GM19025 (cell line): ENCODE measurements at regions not wholly inside any gene's neighbourhood (a gene's known extent, or its start where the extent isn't known, plus 50 kb on each side); places are given as distances from the start of the nearest gene placed in this dataset.

Experiments used
- ATAC-seq: cut with Tn5 transposase; IDR thresholded peaks from one replicate; pipeline ENCODE4 v1.9.1; 2021; ENCODE audit warnings: mild to moderate bottlenecking, low read depth, moderate library complexity; ENCODE audit not compliant: unreplicated experiment

DNA sequence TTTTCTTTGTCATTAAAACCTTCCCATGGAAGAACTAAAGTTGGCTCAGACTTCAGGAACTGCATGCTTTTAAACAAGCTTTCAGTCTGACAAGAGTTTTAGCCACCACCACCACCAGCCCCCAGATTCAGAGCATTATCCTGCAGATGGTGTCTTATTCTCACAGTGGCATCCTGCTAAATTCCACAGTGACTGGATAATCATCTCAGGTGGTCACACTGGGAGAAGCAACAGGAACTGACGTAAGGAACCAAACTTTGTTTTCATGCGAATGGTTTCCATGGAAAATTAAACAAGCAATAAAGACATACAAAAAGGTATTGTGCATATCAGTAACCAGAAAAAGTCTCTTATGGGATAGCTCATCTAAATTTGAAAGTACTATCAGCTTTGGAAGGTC lies 370.7 kb downstream of the FBXW7 start:
- no peak for ATAC-seq

DNA sequence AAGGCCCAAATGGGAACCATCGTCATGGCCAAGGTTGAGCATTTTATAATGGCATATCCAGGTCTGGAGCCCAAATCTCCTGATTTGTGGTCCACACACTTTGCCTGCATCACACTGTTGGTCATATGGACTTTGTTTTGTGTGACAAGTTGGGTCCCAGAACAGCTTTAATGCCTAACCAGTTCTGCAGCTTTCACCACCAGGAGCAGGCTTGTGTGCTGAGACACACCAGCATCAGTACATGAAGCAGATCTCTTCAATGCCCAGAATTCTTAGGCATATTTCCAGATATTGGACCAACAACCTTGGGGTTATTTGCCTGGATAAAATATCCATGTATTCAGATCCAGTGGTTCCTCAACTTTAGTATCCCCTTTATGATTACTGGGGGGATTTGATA lies 371.3 kb downstream of the FBXW7 start:
- no peak for ATAC-seq

- ATAC-seq, result no peak
These were observed 373.6 kb downstream of the FBXW7 start for GRCh38 chr4:152162331-152162697.

DNA sequence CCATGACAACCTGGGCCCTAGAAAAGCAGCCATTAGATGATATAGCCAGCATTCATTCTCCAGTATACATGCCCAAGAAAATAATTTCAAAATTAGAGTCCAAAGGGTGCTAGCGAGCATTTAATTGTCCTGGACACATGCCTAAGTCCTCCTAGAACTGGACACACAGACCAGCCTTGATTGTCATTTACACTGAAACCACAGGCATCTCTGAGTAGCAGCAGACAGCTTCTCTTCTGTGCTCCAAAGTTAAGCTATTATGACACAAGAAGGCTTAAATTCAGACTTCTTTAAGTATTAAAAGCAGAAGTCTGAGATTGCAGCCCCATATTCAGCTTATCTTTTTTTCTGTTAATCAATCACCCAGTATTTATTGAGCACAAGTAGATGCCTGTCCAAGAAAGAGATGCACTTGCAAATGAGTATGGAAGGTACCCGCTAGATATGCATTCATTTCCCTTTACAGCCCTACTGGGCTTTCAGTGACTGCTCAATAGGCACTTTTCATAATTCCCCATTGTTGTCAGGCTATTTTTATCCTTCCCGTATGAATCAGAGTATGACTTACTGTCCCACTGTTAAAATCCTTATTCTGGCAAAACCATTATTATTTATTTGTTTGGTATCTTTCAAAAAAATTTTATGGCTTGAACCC lies 374.1 kb downstream of the FBXW7 start:
- peak; percentile 52 for ATAC-seq

DNA sequence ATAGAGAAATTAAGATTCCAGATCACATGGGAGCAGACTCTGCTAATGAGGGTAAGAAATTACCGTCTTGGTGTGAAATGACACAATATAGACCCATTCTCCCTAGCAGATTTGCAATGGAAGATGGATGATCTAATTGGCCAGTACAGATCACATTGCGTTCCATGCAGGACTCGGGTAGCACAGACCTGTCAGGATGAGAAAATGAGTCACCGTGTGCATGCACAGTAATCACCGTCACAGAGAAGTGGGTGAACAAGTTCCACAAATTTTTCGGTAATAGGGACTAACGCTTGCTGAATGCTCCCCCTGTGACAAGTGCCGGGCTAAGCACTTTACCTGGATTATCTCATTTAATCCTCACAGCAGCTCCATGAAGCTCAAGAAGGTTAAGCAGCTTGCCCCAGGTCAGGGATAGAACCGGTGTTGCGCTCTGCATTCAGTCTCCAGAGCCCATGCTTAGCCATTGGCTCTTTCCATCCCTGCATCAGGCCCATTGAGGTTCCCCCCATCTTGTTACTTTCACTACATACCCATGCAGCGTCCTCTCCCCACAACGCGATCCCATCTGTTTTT lies 375.6 kb downstream of the FBXW7 start:
- ATAC-seq, result no peak

GRCh38 chr4:152159773-152160172 lies 376.1 kb downstream of the FBXW7 start:
- no peak for ATAC-seq

GRCh38 chr4:152158225-152158624 lies 377.7 kb downstream of the FBXW7 start:
- ATAC-seq, result no peak

DNA sequence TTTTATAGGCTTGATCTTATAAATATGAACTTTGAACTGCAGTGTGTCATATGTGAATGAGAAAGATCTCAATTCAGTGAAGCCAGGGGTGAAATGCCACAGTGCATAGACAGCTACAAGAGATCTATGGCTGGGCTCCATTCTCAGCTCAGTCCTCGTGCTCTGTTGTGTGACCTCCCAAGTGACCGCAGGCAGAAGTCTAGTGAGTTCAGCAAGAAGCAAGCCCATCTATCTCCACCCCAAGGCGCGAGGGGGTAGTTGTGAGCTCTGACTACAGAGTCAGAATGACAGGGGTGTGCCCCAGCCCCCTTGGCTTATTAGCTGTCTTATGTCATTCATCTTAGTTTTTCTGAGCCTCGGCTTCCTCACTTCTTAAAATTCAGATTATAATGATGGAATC lies 378.3 kb downstream of the FBXW7 start:
- ATAC-seq, result no peak

- ATAC-seq, result no peak
These were observed 379.4 kb downstream of the FBXW7 start for GRCh38 chr4:152156442-152156841.

- ATAC-seq, result no peak
These were observed 380.8 kb downstream of the FBXW7 start for GRCh38 chr4:152155070-152155469.

- ATAC-seq, result no peak
These were observed 381.5 kb downstream of the FBXW7 start for GRCh38 chr4:152154433-152154832.

GRCh38 chr4:152153476-152154270 lies 382.2 kb downstream of the FBXW7 start:
- no peak for ATAC-seq

DNA sequence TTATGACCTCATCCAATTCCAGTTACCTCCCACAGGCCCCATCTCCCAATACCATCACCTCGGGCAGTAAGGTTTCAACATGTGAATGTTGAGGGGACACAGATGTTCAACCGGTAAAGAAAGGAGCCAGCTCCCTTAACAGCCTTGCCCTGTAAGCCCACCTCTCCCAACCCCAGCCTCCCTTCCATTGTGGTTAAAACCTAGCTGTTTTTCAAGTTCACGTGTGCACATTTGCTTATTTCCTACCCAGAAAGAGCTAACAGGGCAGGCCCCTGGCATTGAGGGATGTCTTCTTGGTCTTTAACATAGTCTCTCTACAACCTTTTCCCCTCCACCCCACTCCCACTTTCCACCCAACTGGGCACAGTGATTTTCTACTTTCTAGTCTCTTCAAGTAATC lies 385.7 kb downstream of the FBXW7 start:
- no peak for ATAC-seq

GRCh38 chr4:152149745-152150144 lies 386.1 kb downstream of the FBXW7 start:
- no peak for ATAC-seq

DNA sequence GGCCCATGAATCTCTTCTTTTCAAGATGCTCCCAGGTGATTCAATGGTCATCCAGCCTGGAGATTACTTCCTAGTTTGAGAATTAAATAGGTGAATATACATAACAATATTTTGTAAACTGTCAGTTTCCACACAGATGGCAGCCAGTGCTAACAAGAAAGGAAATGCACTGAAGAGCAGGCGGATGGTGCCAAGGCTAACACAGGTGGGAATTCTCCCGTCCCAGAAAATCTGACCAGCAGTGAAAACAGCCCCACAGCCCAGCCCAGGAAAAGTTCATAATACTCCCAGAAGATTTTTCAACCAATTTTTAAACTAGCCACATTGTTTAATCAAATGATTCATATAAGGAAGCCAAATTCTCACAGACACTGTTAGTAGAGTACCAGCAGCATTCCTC lies 387.2 kb upstream of the GATB start:
- no peak for ATAC-seq

GRCh38 chr4:152146244-152146643 lies 385.4 kb upstream of the GATB start:
- ATAC-seq, result no peak

DNA sequence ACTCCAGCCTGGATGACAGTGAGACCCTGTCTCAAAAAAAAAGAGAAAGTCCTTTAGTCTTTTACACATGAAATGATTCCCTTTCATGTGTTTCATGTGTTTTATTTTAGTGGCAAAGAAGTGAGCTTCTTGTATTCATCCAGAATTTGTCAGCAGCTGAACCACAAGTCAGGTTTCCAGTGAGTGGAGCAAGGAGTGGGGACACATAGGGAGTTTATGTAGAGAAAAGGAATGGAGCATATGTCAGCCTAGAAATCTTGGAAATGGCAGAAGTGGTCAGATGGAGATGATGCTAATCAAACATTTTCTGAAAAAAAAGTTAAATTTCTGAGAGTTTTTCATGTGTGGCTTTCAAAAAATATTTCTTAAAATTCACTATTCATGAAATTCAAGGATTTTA lies 383.0 kb upstream of the GATB start:
- no peak for ATAC-seq

DNA sequence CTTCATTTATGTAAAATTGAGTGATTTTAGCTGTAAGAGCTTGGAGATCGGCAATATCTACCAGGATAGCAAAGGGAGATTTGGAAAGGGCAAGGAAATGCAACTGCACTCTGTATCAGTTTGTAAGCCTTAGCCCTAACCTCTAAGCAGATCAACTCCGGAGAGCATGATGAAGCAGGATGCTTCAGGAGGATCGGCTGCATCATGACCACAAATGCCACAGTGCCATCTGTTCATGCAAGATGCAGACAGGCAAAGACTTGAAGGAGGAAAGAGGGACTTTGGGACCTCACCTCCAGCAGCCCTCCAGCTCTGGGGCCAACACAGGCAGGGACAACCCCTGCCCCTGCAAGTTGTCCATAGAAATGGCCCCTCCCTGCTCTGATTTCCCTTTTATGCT lies 377.6 kb upstream of the GATB start:
- peak; percentile 61 for ATAC-seq

- no peak for ATAC-seq
These were observed 372.0 kb upstream of the GATB start for GRCh38 chr4:152132776-152133175.

DNA sequence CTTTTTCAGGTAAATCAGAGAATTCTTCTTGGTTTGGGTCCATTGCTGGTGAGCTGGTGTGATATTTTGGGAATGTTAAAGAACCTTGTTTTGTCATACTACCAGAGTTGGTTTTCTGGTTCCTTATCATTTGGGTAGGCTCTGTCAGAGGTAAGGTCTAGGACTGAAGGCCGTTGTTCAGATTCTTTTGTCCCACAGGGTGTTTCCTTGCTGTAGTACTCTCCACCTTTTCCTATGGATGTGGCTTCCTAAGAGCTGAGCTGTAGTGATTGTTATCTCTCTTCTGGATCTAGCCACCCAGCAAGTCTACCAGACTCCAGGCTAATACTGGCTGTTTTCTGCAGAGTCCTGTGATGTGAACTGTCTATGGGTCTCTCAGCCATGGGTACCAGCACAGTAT lies 367.5 kb upstream of the GATB start:
- ATAC-seq, result no peak

DNA sequence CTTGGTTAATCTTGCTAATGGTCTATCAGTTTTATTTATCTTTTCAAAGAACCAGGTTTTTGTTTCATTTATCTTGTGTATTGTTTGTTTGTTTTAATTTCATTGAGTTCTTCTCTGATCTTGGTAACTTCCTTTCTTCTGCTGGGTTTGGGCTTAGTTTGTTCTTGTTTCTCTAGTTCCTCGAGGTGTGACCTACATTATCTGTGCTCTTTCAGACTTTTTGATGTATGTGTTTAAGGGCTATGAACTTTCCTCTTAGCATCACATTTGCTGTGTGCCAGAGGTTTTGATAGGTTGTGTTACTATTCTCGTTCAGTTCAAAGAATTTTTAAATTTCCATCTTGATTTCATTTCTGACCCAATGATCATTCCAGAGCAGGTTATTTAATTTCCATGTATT lies 365.4 kb upstream of the GATB start:
- no peak for ATAC-seq
